ENCODE measurements at regions not wholly inside any gene's neighbourhood (a gene's known extent, or its start where the extent isn't known, plus 50 kb on each side); places are given as distances from the start of the nearest gene placed in this dataset.

DNA sequence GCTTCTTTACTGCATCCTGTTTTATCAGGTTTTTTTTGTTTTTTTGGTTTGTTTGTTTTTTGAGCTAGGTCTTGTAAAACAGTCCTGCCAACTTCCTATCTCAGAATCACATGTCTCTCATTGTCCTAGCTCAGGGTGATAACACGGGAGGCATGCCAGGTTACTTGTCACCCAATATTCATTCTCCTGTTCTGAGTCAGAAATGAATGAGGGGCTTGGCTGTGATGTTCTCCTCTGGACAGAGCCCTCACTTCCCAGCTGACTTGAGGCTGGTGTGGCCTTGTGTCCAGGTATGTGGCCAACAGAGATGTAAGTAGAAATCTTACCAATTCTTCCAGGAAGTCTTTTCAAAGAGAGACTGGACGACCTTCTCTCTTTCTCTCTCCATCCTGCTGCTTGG is 317.0 kb downstream of the GABRB3 start:
- ChIA-PET POLR2A (no interaction called here), CTCF (no interaction called here)
- FAIRE-seq (no peak), ATAC-seq (no peak), DNase-seq (ENCODE audit: low read depth in 1 of 2, low spot score in 1 of 2) (no peak)
- Histone ChIP-seq H3K27ac (no peak overlapping the region), H3K9me3 (no peaks in the 10 kb centered on the region), H3K4me3 (no peak overlapping the region), H3K4me1 (no peaks in the 10 kb centered on the region), H3K4me2 (no peak overlapping the region)
- WGBS (ENCODE audit: missing lambda C conversion rate), result 0% methylated on average over 2 of the region's 2 CpGs
- TF ChIP-seq MAFK (IDR thresholded peaks at IDR 0.05; ENCODE audit: partially characterized antibody) (no peak), HEYL (CRISPR knock-in tag; IDR thresholded peaks at IDR 0.05) (no peak), CHD4 (IDR thresholded peaks at IDR 0.05; ENCODE audit: borderline replicate concordance) (no peak), CHD2 (IDR thresholded peaks at IDR 0.05; ENCODE audit: low read length, partially characterized antibody) (no peak), CBX8 (IDR thresholded peaks at IDR 0.05) (no peak), ZSCAN20 (CRISPR knock-in tag; IDR thresholded peaks at IDR 0.05) (no peak), SMC3 (IDR thresholded peaks at IDR 0.05) (no peak), TFCP2L1 (CRISPR knock-in tag; IDR thresholded peaks at IDR 0.05) (no peak)

DNA sequence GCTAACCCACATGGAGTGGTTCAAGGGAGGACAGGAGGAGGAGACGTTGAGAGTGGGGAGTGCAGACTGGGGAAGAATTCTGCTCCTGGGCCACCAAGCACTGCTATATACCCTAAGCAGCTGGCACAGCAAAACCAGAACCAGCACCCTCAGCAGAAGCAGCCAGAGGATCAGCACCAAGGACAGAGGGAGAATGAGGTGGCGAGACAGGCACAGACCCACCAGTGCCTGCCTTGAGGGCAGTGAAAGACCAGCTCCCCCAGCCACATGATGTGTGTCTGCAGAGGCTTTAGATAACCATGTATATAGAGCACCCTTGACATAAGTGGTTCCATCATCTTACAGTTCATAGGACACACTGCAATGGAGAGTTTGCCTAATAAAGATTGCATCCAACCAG is 319.0 kb downstream of the GABRB3 start:
- Histone ChIP-seq H3K9me3 (no peaks in the 10 kb centered on the region), H3K4me3 (no peak overlapping the region), H3K4me1 (no peaks in the 10 kb centered on the region), H3K4me2 (no peak overlapping the region), H3K27ac (no peak overlapping the region)
- no peak for FAIRE-seq
- DNase-seq (ENCODE audit: low read depth in 1 of 2, low spot score in 1 of 2), result no peak
- TF ChIP-seq, protein P1, sequence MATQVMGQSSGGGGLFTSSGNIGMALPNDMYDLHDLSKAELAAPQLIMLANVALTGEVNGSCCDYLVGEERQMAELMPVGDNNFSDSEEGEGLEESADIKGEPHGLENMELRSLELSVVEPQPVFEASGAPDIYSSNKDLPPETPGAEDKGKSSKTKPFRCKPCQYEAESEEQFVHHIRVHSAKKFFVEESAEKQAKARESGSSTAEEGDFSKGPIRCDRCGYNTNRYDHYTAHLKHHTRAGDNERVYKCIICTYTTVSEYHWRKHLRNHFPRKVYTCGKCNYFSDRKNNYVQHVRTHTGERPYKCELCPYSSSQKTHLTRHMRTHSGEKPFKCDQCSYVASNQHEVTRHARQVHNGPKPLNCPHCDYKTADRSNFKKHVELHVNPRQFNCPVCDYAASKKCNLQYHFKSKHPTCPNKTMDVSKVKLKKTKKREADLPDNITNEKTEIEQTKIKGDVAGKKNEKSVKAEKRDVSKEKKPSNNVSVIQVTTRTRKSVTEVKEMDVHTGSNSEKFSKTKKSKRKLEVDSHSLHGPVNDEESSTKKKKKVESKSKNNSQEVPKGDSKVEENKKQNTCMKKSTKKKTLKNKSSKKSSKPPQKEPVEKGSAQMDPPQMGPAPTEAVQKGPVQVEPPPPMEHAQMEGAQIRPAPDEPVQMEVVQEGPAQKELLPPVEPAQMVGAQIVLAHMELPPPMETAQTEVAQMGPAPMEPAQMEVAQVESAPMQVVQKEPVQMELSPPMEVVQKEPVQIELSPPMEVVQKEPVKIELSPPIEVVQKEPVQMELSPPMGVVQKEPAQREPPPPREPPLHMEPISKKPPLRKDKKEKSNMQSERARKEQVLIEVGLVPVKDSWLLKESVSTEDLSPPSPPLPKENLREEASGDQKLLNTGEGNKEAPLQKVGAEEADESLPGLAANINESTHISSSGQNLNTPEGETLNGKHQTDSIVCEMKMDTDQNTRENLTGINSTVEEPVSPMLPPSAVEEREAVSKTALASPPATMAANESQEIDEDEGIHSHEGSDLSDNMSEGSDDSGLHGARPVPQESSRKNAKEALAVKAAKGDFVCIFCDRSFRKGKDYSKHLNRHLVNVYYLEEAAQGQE (IDR thresholded peaks at IDR 0.05), result peak; percentile 54
- no peak for TF ChIP-seq POLR2AphosphoS2 (conservative IDR thresholded peaks at IDR 0.05; ENCODE audit: low read length)
- ChIA-PET POLR2A (no interaction called here), CTCF (no interaction called here)
- WGBS (ENCODE audit: missing lambda C conversion rate), result 9% methylated on average over 1 of the region's 2 CpGs
- ATAC-seq, result no peak

DNA sequence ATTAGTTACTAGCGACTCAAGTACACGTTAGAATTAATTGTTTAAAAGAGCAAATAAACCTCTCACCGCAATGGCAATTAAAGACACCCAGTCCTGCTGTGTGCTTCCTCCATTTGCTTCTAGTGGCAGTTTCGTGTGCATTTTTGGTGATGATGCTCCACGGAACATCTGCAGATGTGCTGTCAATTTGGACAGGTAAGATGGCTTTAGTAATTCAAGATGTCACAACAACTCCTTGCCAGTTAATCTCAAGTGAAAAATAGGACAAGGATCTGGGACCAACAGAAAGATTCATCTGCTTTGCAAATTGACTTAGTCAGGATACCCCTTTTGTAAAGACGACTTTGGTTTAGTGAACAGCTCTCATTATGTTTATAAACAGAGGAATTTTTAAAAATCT is 320.9 kb downstream of the GABRB3 start:
- WGBS (ENCODE audit: missing lambda C conversion rate), result 21% methylated on average over 6 of the region's 6 CpGs
- POLR2A ChIA-PET, result no interaction called here
- H3K4me1 ChIP-seq, result no peaks in the 10 kb centered on the region
- DNase-seq (ENCODE audit: low read depth in 1 of 2, low spot score in 1 of 2) (no peak), FAIRE-seq (no peak), ATAC-seq (no peak)
- TF ChIP-seq CBX2 (IDR thresholded peaks at IDR 0.05; ENCODE audit: borderline replicate concordance, low read depth) (no peak), RFX5 (IDR thresholded peaks at IDR 0.05) (no peak), CEBPB (IDR thresholded peaks at IDR 0.05) (no peak), FOSB (CRISPR knock-in tag; IDR thresholded peaks at IDR 0.05) (no peak)
- no peak overlapping the region for H3K4me2 ChIP-seq
- no peak overlapping the region for H3K27ac ChIP-seq
- CTCF ChIA-PET, result no interaction called here
- no peaks in the 10 kb centered on the region for H3K9me3 ChIP-seq
- no peak overlapping the region for H3K4me3 ChIP-seq

DNA sequence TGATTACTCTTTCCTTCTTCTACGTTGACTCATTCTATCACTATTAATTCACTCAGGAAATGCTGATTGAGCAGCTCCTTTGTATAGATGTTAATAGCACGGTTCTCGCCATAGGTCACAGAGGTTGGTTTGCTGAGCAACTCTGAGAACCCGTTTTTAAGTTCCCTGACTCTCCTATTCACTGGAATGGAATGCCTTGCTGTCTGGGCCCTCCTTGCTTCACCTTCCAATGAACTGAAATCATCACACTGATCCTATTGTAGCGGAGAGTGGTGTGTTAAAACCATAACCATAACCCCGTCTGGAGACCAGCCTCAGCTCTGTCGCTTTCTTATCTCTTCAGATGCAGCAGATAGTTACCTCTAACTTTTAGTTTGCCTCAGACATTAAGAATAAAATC is 323.6 kb downstream of the GABRB3 start:
- ChIA-PET CTCF (no interaction called here), POLR2A (no interaction called here)
- 2% methylated on average over 7 of the region's 7 CpGs for WGBS (ENCODE audit: missing lambda C conversion rate)
- ATAC-seq (no peak), DNase-seq (ENCODE audit: low read depth in 1 of 2, low spot score in 1 of 2) (peak in 1 of 2 experiments; percentile 15), FAIRE-seq (no peak)
- Histone ChIP-seq H3K4me2 (no peak overlapping the region), H3K4me3 (no peak overlapping the region), H3K27ac (no peak overlapping the region), H3K9me3 (no peaks in the 10 kb centered on the region), H3K4me1 (no peaks in the 10 kb centered on the region)
- no peak for TF ChIP-seq JUNB (IDR thresholded peaks at IDR 0.05)
- TF ChIP-seq RAD21 (conservative IDR thresholded peaks at IDR 0.05 in 1 of 2, IDR thresholded peaks at IDR 0.05 in 1 of 2), result no peak
- TF ChIP-seq, protein P2, sequence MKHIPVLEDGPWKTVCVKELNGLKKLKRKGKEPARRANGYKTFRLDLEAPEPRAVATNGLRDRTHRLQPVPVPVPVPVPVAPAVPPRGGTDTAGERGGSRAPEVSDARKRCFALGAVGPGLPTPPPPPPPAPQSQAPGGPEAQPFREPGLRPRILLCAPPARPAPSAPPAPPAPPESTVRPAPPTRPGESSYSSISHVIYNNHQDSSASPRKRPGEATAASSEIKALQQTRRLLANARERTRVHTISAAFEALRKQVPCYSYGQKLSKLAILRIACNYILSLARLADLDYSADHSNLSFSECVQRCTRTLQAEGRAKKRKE (CRISPR knock-in tag; IDR thresholded peaks at IDR 0.05; ENCODE audit: low read depth), result no peak
- TF ChIP-seq HDAC2 (IDR thresholded peaks at IDR 0.05), result no peak
- TF ChIP-seq, protein P3, sequence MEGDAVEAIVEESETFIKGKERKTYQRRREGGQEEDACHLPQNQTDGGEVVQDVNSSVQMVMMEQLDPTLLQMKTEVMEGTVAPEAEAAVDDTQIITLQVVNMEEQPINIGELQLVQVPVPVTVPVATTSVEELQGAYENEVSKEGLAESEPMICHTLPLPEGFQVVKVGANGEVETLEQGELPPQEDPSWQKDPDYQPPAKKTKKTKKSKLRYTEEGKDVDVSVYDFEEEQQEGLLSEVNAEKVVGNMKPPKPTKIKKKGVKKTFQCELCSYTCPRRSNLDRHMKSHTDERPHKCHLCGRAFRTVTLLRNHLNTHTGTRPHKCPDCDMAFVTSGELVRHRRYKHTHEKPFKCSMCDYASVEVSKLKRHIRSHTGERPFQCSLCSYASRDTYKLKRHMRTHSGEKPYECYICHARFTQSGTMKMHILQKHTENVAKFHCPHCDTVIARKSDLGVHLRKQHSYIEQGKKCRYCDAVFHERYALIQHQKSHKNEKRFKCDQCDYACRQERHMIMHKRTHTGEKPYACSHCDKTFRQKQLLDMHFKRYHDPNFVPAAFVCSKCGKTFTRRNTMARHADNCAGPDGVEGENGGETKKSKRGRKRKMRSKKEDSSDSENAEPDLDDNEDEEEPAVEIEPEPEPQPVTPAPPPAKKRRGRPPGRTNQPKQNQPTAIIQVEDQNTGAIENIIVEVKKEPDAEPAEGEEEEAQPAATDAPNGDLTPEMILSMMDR (IDR thresholded peaks at IDR 0.05), result no peak
- no peak for TF ChIP-seq EP300 (IDR thresholded peaks at IDR 0.05)
- no peak for TF ChIP-seq EHF (CRISPR knock-in tag; IDR thresholded peaks at IDR 0.05)
- TF ChIP-seq ZC3H11A (IDR thresholded peaks at IDR 0.05), result no peak

Measured in A549 (cell line).